WERI-Rb-1 (cell line): ENCODE measurements at regions not wholly inside any gene's neighbourhood (a gene's known extent, or its start where the extent isn't known, plus 50 kb on each side); places are given as distances from the start of the nearest gene placed in this dataset.

ENCODE experiments used
- DNase-seq: peaks from one replicate; pipeline ENCODE4 v3.0.0-alpha.2; 2020
- H3K27ac ChIP-seq: fragments of 250-450 bp; sonication (Bioruptor Pico); 2 replicates; pipeline ENCODE4 v1.5.1; 2020; ENCODE audit warnings: mild to moderate bottlenecking, moderate library complexity
- H3K27me3 ChIP-seq: fragments of 250-450 bp; sonication (Bioruptor Pico); 2 replicates; pipeline ENCODE4 v1.5.1; 2021; ENCODE audit warnings: mild to moderate bottlenecking, low read depth, moderate library complexity; ENCODE audit not compliant: insufficient read depth, severe bottlenecking
- H3K36me3 ChIP-seq: fragments of 250-450 bp; sonication (Bioruptor Pico); 2 replicates; pipeline ENCODE4 v1.5.1; 2020; ENCODE audit warnings: mild to moderate bottlenecking, moderate library complexity
- H3K4me3 ChIP-seq: 2 replicates; pipeline ENCODE4 v1.5.1; 2011; ENCODE audit warnings: low read depth, mild to moderate bottlenecking, control low read depth, low read length
- H3K9me3 ChIP-seq: fragments of 250-450 bp; sonication (Bioruptor Pico); 2 replicates; pipeline ENCODE4 v1.5.1; 2021; ENCODE audit warnings: mild to moderate bottlenecking, moderate library complexity; ENCODE audit not compliant: severe bottlenecking
- TF ChIP-seq, protein P1 (sequence below): IDR thresholded peaks from 2 replicates; pipeline ENCODE4 v1.5.1; 2011; ENCODE audit warnings: low read depth, mild to moderate bottlenecking, control low read depth, inconsistent platforms, low read length

DNA sequence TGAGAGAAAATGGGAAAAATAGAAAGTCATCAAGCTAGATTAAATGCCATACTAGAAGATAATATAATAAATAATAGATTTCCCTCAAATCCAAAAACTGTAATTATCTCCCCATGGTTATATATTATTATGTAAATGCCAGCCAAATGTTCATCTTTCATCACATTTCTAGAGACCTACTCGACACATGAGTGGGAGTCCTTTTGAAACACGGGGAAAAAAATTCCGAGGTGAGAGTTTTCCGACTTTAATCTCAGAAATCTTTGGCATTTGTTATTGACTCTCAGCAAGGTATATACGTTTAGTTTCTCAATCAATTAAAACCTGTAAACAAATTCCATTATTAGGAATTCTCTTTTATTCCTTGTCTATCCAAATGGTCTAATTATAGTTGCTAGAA lies 465.4 kb upstream of the SMIM31 start:
- TF ChIP-seq, protein P1, sequence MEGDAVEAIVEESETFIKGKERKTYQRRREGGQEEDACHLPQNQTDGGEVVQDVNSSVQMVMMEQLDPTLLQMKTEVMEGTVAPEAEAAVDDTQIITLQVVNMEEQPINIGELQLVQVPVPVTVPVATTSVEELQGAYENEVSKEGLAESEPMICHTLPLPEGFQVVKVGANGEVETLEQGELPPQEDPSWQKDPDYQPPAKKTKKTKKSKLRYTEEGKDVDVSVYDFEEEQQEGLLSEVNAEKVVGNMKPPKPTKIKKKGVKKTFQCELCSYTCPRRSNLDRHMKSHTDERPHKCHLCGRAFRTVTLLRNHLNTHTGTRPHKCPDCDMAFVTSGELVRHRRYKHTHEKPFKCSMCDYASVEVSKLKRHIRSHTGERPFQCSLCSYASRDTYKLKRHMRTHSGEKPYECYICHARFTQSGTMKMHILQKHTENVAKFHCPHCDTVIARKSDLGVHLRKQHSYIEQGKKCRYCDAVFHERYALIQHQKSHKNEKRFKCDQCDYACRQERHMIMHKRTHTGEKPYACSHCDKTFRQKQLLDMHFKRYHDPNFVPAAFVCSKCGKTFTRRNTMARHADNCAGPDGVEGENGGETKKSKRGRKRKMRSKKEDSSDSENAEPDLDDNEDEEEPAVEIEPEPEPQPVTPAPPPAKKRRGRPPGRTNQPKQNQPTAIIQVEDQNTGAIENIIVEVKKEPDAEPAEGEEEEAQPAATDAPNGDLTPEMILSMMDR: no peak
- H3K36me3 ChIP-seq: no peaks in the 10 kb centered on the region
- no peaks in the 10 kb centered on the region for H3K9me3 ChIP-seq
- H3K27ac ChIP-seq: no peak overlapping the region
- no peak for DNase-seq
- H3K27me3 ChIP-seq: no peaks in the 10 kb centered on the region
- no peak overlapping the region for H3K4me3 ChIP-seq

DNA sequence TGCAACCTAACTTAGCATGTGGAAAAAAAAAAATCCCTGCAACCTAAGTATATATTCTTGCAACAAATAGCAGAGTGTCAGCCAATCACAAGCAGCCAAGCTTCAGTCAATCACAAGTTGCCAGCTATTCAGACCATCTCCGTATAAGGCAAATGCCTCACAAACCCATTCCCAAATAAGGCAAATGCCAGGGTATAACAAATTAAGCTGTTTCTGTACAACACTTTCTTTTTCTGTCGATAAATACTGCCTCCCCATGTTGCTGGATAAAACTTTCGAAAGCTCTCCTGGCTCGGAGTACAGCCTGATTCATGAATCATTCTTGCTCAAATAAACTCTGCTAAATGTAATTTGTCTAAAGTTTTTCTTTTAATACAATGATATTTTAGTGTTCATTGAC lies 460.7 kb upstream of the SMIM31 start:
- Histone ChIP-seq H3K27ac (no peak overlapping the region), H3K4me3 (no peak overlapping the region), H3K36me3 (no peaks in the 10 kb centered on the region), H3K27me3 (no peaks in the 10 kb centered on the region), H3K9me3 (no peaks in the 10 kb centered on the region)
- DNase-seq: no peak
- TF ChIP-seq, protein P1: no peak

DNA sequence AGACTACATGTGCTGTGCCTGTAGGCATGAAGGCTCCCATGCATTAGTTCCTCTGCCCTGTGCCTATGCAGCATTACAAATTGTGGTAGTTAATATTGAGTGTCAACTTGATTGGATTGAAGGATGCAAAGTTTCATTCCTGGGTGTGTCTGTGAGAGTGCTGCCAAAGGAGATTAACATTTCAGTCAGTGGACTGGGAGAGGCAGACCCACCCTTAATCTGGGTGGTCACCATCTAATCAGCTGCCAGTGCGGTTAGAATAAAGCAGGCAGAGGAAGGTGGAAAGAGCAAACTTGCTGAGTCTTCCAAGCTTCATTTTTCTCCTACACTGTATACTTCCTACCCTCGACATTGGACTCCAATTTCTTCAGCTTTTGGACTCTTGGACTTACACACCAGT lies 460.2 kb upstream of the SMIM31 start:
- no peak overlapping the region for H3K4me3 ChIP-seq
- DNase-seq: no peak
- TF ChIP-seq, protein P1: no peak
- H3K27ac ChIP-seq: no peak overlapping the region
- no peaks in the 10 kb centered on the region for H3K27me3 ChIP-seq
- no peaks in the 10 kb centered on the region for H3K36me3 ChIP-seq
- no peaks in the 10 kb centered on the region for H3K9me3 ChIP-seq

DNA sequence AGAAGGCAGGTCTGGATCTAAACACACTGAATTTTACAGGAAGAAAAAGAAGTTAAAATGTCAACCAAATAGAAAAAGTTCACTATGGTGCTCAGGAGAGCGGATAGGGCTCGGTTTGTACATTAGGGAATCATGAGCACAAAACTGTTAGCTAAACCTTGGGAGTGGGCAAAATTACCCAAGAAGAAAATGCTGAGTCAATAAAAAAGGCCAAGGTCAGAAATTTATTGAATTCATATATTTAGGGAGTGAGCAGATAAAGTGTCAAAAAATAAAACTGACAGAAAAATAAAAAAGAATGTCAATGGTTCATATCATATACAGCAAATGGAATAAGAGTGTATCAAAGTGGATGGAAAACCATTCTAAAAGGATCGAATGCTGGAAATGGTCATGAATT lies 452.5 kb upstream of the SMIM31 start:
- Histone ChIP-seq H3K9me3 (no peaks in the 10 kb centered on the region), H3K27me3 (no peaks in the 10 kb centered on the region), H3K36me3 (no peaks in the 10 kb centered on the region), H3K27ac (no peak overlapping the region), H3K4me3 (no peak overlapping the region)
- no peak for DNase-seq
- TF ChIP-seq, protein P1: no peak

DNA sequence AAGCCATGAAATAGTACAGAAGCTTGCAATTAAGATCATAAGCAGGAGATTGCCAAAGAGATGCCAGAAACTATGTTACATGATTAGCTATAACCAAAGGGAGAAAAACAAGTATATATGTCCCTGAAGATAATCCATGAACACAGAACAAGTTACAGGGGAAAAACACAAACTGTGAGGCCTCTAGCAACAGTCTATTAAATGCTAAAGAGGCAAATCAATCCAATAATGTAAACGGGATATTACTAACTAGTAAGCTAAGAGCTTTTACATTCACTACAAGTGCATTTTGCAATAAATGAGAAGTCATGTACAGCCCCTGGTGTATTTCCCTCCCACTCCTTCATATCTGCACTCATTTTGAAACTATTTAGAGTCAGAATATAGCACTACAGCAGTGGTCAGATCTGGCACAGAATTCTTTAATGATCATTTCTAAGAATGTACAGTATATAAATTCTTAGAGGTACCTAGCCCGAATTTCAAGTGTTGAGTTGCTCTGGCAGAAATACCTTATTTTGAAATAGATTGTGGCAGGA lies 449.8 kb upstream of the SMIM31 start:
- no peaks in the 10 kb centered on the region for H3K36me3 ChIP-seq
- H3K9me3 ChIP-seq: no peaks in the 10 kb centered on the region
- no peaks in the 10 kb centered on the region for H3K27me3 ChIP-seq
- no peak overlapping the region for H3K4me3 ChIP-seq
- TF ChIP-seq, protein P1: no peak
- no peak for DNase-seq
- H3K27ac ChIP-seq: no peak overlapping the region

DNA sequence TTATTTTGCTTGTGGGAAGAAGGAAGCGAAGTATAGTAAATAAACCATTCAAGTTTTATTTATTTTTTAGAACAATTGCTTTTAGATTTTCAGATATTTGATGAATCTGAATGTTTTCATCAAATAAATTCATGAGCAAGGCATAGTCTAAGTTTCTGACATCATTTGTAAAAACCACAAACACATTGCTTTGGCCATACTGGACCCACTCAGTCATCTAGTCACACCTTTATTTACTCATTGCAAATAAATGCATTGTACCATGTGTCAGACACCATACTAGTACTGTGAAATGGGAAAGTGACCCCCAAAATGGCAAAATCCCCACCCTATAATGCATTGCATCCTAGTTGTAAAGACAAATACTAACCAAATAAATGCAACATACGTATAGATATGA lies 449.1 kb upstream of the SMIM31 start:
- no peaks in the 10 kb centered on the region for H3K9me3 ChIP-seq
- H3K27ac ChIP-seq: no peak overlapping the region
- TF ChIP-seq, protein P1: no peak
- H3K27me3 ChIP-seq: no peaks in the 10 kb centered on the region
- H3K4me3 ChIP-seq: no peak overlapping the region
- no peak for DNase-seq
- no peaks in the 10 kb centered on the region for H3K36me3 ChIP-seq
